Activated CD8-positive, alpha-beta T cell treated with anti-CD3 and anti-CD28 coated beads, Interleukin-2, amount 10 ng/mL, durations not matched to agents 7 days and 5 days (primary cell): ENCODE measurements at regions not wholly inside any gene's neighbourhood (a gene's known extent, or its start where the extent isn't known, plus 50 kb on each side); places are given as distances from the start of the nearest gene placed in this dataset.
A peak's percentile ranks its signal among the peaks of the same experiment; 100 is the strongest.
"Not testable (repeated sequence)": the region's sequence is repeated elsewhere in the genome, so short reads cannot be mapped to it uniquely, and the experiment has no call there.

ENCODE experiments used
- ATAC-seq: fragments of 150-1000 bp; cut with Tn5 transposase; one replicate; pipeline ENCODE4 v1.10.0; 2021; ENCODE audit warnings: moderate library complexity
- CTCF ChIA-PET: fragments of 350-600 bp; sonication (Branson Sonifier 250); formaldehyde crosslinking; loops from one replicate; lab custom pipeline; 2021; ENCODE audit warnings: antibody characterized with exemption; lab: Charles Lee
- POLR2A ChIA-PET: fragments of 350-600 bp; sonication (Branson Sonifier 250); formaldehyde crosslinking; loops from one replicate; lab custom pipeline; 2021; ENCODE audit warnings: antibody characterized with exemption; lab: Charles Lee
- DNase-seq: peaks from one replicate; pipeline ENCODE4 v3.0.0-alpha.2; 2020
- H3K27ac Mint-ChIP-seq: one replicate; pipeline ENCODE4 v1.8.0; 2021; ENCODE audit warnings: mild to moderate bottlenecking, mixed read lengths
- H3K27me3 Mint-ChIP-seq: one replicate; pipeline ENCODE4 v1.8.0; 2021; ENCODE audit warnings: low read depth, mixed read lengths
- H3K36me3 Mint-ChIP-seq: one replicate; pipeline ENCODE4 v1.8.0; 2021; ENCODE audit warnings: low read depth, mixed read lengths
- H3K4me1 Mint-ChIP-seq: one replicate; pipeline ENCODE4 v1.8.0; 2021; ENCODE audit warnings: low read depth, mixed read lengths
- H3K4me3 Mint-ChIP-seq: one replicate; pipeline ENCODE4 v1.8.0; 2021; ENCODE audit warnings: mild to moderate bottlenecking, mixed read lengths
- H3K9me3 Mint-ChIP-seq: one replicate; pipeline ENCODE4 v1.8.0; 2022; ENCODE audit warnings: mixed read lengths; ENCODE audit not compliant: insufficient read depth

DNA sequence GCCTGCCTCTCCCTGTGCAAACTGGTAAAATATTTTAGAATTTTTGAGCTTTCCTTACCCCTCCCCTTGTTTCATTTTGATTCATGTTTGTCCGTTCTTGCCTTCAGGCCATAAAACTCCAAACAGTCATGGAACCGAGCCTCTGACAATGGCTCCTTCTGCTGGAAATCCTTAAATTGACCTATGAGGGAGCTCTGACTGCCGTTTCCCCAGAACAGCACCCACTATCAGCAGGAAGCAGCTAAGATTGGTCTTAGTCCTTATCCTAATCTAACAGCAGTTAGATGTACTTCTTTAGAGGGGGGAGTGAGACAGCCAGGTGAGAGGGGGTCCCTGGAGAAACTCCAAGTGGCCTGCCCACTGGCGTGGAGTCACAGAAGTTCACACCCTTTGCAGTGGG is 106.7 kb downstream of the FAM174A start:
- Mint-ChIP-seq H3K4me1 (no peaks in the 10 kb centered on the region), H3K36me3 (no peaks in the 10 kb centered on the region), H3K27ac (no peak overlapping the region), H3K27me3 (no peaks in the 10 kb centered on the region), H3K4me3 (no peak overlapping the region), H3K9me3 (no peaks in the 10 kb centered on the region)
- ChIA-PET POLR2A (no interaction called here), CTCF (interaction anchor here (1.8 kb wide), 1 partner anchor 13 kb away, joined by 4 read pairs; no protein-coding TSS in a partner anchor)
- ATAC-seq (no peak), DNase-seq (no peak)

DNA sequence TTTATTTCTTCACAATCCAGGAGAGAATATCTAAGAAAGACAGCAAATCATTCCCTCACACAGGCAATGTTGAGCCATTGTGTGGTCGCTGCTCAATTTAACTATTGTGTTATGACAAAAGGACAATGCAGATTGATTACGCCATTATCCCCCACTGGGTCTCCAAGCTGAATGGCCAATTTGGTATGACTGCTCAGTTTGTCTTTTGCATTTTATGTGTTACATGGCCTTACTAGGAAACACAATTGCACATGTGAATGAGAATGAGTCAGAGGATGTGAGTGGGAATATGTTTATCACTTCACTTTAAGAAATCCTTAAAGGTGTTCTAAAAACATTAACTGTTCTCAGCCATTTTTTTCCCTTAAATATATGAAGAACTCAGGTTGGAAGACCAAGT is 108.3 kb downstream of the FAM174A start:
- H3K9me3 Mint-ChIP-seq, result no peaks in the 10 kb centered on the region
- H3K36me3 Mint-ChIP-seq, result no peaks in the 10 kb centered on the region
- ATAC-seq (no peak), DNase-seq (no peak)
- H3K27me3 Mint-ChIP-seq, result no peaks in the 10 kb centered on the region
- POLR2A ChIA-PET, result interaction anchor here (0.7 kb wide), 1 partner anchor 1769 kb away, joined by 3 read pairs; no protein-coding TSS in a partner anchor
- CTCF ChIA-PET, result no interaction called here
- no peaks in the 10 kb centered on the region for H3K4me1 Mint-ChIP-seq
- no peak overlapping the region for H3K27ac Mint-ChIP-seq
- H3K4me3 Mint-ChIP-seq, result no peak overlapping the region

DNA sequence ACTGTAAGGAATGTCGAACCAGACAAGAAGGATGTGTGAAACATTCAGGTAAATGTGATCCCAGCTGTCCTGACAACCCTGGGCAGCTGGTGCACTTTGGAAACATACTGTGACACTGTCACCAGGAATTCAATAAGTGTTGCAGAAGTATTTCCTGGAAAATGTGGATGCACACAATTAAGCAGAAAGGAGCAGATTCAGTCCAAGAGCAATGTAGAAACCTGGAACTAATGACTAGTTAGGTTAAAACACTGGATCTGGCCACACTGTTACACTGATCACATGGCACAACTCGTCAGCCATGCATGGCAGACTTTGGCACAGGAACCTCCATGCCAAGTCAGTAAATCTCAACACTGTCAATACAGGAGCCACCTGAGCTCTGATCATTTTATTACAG is 109.0 kb downstream of the FAM174A start:
- ChIA-PET POLR2A (interaction anchor here (0.7 kb wide), 1 partner anchor 1768 kb away, joined by 3 read pairs; no protein-coding TSS in a partner anchor), CTCF (no interaction called here)
- Mint-ChIP-seq H3K4me1 (no peaks in the 10 kb centered on the region), H3K4me3 (no peak overlapping the region), H3K27me3 (no peaks in the 10 kb centered on the region), H3K9me3 (no peaks in the 10 kb centered on the region), H3K27ac (no peak overlapping the region), H3K36me3 (no peaks in the 10 kb centered on the region)
- ATAC-seq (no peak), DNase-seq (no peak)

DNA sequence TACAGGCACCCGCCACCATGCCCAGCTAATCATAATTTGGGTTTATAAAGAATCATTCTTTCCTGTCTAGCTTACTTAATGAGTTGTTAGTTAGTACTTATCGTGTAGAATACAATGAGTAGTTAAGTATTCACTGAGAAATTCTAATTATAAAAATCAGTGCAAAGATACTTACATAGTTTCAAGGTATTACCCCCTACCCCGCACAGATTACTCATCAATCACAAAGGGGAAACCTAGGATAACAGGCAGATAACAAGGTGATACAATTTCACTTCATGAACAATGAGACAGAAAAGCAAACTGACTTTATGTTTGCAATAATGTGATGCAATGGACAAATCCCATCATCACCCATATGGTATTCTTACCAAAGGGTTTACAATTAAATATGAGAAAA is 109.6 kb downstream of the FAM174A start:
- DNase-seq (no peak), ATAC-seq (no peak)
- no peaks in the 10 kb centered on the region for H3K36me3 Mint-ChIP-seq
- CTCF ChIA-PET, result no interaction called here
- no peak overlapping the region for H3K27ac Mint-ChIP-seq
- POLR2A ChIA-PET, result no interaction called here
- no peaks in the 10 kb centered on the region for H3K4me1 Mint-ChIP-seq
- H3K27me3 Mint-ChIP-seq, result no peaks in the 10 kb centered on the region
- H3K9me3 Mint-ChIP-seq, result no peaks in the 10 kb centered on the region
- H3K4me3 Mint-ChIP-seq, result no peak overlapping the region

DNA sequence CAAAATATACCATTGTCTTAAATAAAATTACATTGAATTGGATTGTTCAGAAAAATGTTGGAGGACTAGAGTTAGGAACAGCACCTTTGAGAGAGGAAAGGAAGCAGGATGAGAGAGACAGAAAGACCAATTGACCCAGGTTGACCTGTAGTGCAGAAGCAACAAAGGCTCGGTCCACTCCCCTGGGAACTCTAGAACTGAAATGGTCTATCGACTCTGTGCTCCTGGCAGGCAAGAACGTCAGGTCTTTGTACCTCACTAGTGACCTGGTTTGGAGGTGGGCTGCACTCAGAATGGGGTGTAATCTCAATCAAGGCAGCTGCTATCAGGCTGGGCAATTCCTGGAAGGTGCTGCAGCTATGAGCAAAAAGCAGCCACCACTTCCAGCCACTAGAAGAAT is 110.8 kb downstream of the FAM174A start:
- Mint-ChIP-seq H3K27ac (no peak overlapping the region), H3K4me3 (no peak overlapping the region), H3K36me3 (no peaks in the 10 kb centered on the region), H3K9me3 (no peaks in the 10 kb centered on the region), H3K4me1 (no peaks in the 10 kb centered on the region), H3K27me3 (peaks cover 2% of the 10 kb centered on the region)
- DNase-seq (no peak), ATAC-seq (no peak)
- POLR2A ChIA-PET, result no interaction called here
- CTCF ChIA-PET, result no interaction called here

DNA sequence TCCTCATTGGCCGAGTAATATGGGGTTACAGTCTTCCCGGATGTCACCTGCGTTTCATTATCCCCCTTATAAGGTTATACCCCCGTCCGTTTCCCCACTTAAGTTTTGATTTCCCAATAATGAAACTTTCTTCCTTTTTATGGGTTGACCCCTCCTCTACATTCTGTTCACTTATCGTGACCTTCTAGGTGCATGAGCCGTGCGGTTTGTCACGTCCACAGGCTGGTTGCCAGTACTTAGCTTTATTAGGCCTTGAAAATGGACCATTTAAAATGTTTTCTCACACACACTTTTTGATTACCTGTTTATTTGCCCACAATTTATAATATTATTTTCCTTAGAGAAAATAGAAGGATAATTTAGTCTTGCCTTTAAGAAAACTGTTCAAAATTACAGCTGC is 111.5 kb downstream of the FAM174A start:
- H3K9me3 Mint-ChIP-seq, result no peaks in the 10 kb centered on the region
- POLR2A ChIA-PET, result interaction anchor here (0.6 kb wide), 1 partner anchor 117 kb away, joined by 3 read pairs; no protein-coding TSS in a partner anchor
- no peak for ATAC-seq
- no peaks in the 10 kb centered on the region for H3K36me3 Mint-ChIP-seq
- CTCF ChIA-PET, result no interaction called here
- no peak overlapping the region for H3K27ac Mint-ChIP-seq
- no peak for DNase-seq
- peaks cover 2% of the 10 kb centered on the region for H3K27me3 Mint-ChIP-seq
- no peaks in the 10 kb centered on the region for H3K4me1 Mint-ChIP-seq
- H3K4me3 Mint-ChIP-seq, result no peak overlapping the region

DNA sequence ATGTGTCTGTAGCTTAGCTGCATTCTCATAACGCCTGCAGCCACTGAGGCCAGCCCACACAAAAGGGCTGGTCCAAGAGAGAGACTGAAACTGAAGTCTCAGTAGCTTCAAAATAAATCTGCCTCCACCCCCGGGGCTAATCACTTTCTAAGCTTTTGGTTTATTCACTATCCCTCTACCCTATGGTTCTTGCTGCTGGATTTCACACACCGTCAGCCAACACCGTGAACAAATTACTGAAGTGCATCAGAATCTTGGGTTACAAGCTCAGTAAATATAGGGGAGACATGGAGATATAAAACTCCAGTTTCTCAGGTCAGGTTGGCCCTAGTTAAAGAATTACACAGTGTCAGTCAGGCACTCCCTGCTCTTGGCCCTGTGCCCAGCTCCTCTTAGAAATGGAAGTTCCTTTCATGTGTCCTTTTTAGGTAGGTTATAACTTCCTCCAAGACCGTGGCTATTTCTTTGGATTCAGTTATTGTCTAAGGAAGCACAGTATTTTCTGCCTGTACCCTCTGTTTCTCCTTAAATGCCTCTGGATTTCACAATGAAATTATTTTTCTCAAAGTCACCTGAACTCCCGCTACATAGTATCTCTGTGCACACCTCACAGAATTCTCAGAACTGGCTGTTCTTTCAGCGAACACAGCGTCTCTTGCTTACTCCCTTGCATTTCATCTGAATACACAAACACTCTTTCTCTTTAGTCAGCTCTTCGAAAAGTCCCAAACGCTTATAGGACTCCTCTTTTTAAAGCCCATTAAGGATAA is 112.5 kb downstream of the FAM174A start:
- no peaks in the 10 kb centered on the region for H3K9me3 Mint-ChIP-seq
- no peaks in the 10 kb centered on the region for H3K4me1 Mint-ChIP-seq
- no peaks in the 10 kb centered on the region for H3K36me3 Mint-ChIP-seq
- ATAC-seq (no peak), DNase-seq (no peak)
- H3K4me3 Mint-ChIP-seq, result no peak overlapping the region
- no peak overlapping the region for H3K27ac Mint-ChIP-seq
- ChIA-PET CTCF (no interaction called here), POLR2A (interaction anchor here (0.5 to 0.6 kb wide), 2 partner anchors 63 to 116 kb away, joined by 3 to 5 read pairs; no protein-coding TSS in a partner anchor)
- H3K27me3 Mint-ChIP-seq, result peaks cover 2% of the 10 kb centered on the region

DNA sequence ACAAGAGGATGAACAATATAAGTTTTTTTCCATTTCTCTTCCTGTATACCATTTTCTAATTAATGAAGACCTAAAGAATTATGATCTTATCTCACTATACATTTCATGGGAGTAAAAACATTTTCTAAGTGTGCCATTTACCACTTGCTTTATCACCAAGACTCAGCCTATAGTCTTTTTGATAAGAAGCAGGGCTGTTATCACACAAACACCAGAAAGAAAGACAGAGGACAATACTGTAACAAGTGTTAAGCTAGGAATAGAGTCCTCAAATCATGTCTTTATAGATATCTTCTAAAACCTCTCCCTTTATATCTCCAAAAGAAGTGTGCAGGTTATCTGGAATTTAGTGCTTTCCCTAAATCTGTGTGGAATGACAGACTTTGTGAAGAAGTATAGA is 119.7 kb downstream of the FAM174A start:
- CTCF ChIA-PET, result interaction anchor here (1.1 kb wide), 1 partner anchor 31 kb away, joined by 3 read pairs; no protein-coding TSS in a partner anchor
- DNase-seq (no peak), ATAC-seq (no peak)
- peaks cover 6% of the 10 kb centered on the region for H3K27me3 Mint-ChIP-seq
- H3K9me3 Mint-ChIP-seq, result no peaks in the 10 kb centered on the region
- H3K4me3 Mint-ChIP-seq, result no peak overlapping the region
- no peaks in the 10 kb centered on the region for H3K4me1 Mint-ChIP-seq
- POLR2A ChIA-PET, result no interaction called here
- no peak overlapping the region for H3K27ac Mint-ChIP-seq
- H3K36me3 Mint-ChIP-seq, result no peaks in the 10 kb centered on the region

DNA sequence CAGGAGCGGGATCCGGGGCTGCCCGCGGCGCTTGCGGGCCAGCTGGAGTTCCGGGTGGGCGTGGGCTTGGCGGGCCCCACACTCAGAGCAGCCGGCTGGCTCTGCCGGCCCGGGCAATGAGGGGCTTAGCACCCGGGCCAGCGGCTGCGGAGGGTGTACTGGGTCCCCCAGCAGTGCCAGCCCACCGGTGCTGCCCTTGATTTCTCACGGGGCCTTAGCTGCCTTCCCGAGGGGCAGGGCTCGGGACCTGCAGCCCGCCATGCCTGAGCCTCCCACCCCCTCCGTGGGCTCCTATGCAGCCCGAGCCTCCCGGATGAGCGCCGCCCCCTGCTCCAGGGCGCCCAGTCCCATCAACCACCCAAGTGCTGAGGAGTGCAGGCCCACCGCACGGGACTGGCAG is 121.6 kb downstream of the FAM174A start:
- H3K4me3 Mint-ChIP-seq, H3K27me3 Mint-ChIP-seq, CTCF ChIA-PET, POLR2A ChIA-PET, H3K27ac Mint-ChIP-seq, H3K36me3 Mint-ChIP-seq, H3K9me3 Mint-ChIP-seq, DNase-seq, H3K4me1 Mint-ChIP-seq, ATAC-seq: not testable (repeated sequence)

DNA sequence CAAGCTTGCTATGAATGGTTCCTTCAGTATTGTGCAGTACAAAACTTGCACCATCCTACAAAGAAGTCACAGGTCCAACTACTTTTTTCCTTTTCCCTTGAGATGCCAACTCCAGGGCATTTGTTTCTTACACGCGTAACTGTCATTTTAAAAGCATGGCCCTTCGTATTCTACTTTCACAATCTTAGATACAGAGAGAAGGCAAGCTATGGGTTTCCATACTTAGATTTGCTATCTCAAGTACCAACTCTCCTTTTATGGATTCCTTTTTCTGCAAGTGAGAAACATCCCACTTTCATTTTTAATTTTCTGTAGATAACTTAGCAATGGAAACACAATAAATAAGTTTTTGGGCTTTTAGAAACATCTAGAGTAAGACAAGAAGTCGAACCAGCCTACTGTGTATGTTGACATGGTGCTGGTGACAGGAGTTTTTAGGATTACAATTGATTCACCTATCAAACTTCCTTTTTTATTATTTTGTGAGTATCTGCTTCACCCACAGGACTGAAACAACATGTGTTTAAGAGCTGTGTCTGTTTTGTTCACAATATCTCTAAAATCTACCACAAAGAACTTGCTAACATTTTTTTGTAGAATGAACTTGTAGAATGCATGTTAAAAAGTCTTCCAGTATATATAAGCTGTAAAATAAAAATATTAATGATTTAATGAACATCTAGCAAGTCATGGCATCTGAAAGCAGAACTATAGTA is 124.1 kb downstream of the FAM174A start:
- ChIA-PET CTCF (no interaction called here), POLR2A (no interaction called here)
- H3K4me1 Mint-ChIP-seq, result no peaks in the 10 kb centered on the region
- DNase-seq (no peak), ATAC-seq (no peak)
- no peak overlapping the region for H3K4me3 Mint-ChIP-seq
- H3K36me3 Mint-ChIP-seq, result no peaks in the 10 kb centered on the region
- no peak overlapping the region for H3K27ac Mint-ChIP-seq
- H3K9me3 Mint-ChIP-seq, result no peaks in the 10 kb centered on the region
- H3K27me3 Mint-ChIP-seq, result no peaks in the 10 kb centered on the region

DNA sequence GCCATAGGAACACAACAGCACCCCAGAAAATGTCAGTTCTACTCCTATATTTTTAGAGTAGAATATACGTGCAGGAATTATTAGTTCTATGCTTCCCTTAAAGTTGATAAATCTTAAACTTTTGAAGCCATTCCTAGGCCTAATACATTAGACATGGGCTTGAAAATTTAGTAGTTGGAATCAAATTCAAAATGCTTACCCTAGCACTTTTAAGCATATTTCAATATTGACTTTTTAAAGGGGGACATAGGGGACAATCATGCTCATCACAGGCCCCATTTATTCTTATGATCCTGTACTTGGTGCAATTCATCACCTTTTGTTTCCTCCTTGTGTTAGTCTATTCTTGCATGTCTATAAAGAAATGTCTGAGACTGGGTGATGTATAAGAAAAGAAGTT is 129.0 kb downstream of the FAM174A start:
- Mint-ChIP-seq H3K4me1 (peaks cover 7% of the 10 kb centered on the region), H3K4me3 (no peak overlapping the region), H3K36me3 (no peaks in the 10 kb centered on the region), H3K9me3 (no peaks in the 10 kb centered on the region), H3K27me3 (no peaks in the 10 kb centered on the region), H3K27ac (no peak overlapping the region)
- ChIA-PET CTCF (no interaction called here), POLR2A (no interaction called here)
- no peak for ATAC-seq
- DNase-seq, result no peak

DNA sequence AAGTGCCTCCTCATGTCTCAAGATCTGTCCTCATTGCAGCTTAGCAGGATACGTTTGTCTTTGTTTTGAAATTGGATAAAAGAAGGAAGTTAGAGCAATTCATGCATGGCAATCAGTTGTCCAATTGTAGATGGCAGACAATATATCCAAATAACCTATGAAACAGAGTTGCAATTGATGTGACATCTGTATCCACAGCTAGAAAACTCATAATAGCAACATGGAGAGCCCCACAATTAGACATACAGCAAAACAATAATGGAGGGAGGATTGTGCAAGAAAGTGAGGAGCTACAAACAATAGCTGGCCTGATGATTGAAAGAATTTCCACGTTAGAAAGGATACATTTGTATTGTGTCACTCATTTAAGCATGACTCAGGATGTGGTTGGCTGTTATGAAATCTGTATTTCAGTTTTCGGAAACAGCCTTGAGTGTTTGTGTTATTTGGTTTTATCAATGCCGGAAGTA is 132.0 kb downstream of the FAM174A start:
- peak overlapping the region; percentile 48 for H3K27ac Mint-ChIP-seq
- POLR2A ChIA-PET, result no interaction called here
- peaks cover 7% of the 10 kb centered on the region for H3K4me1 Mint-ChIP-seq
- H3K36me3 Mint-ChIP-seq, result no peaks in the 10 kb centered on the region
- CTCF ChIA-PET, result interaction anchor here (1.4 kb wide), 1 partner anchor 44 kb away, joined by 3 read pairs; no protein-coding TSS in a partner anchor
- no peak overlapping the region for H3K4me3 Mint-ChIP-seq
- DNase-seq, result no peak
- H3K27me3 Mint-ChIP-seq, result no peaks in the 10 kb centered on the region
- H3K9me3 Mint-ChIP-seq, result no peaks in the 10 kb centered on the region
- no peak for ATAC-seq
